GM12878 (cell line): ENCODE measurements at regions not wholly inside any gene's neighbourhood (a gene's known extent, or its start where the extent isn't known, plus 50 kb on each side); places are given as distances from the start of the nearest gene placed in this dataset.

Experiments used
- ATAC-seq: fragments of 200-7000 bp; cut with Tn5 transposase; 3 replicates; pipeline ENCODE4 v1.9.1; 2020; ENCODE audit warnings: mild to moderate bottlenecking, moderate library complexity
- BruUV-seq: library from RNA; stranded (reverse); fragments of 400-500 nt; replicated peaks from 2 replicates; lab custom pipeline; 2021; lab: Mats Ljungman, UMichigan
- CTCF ChIA-PET: fragments of 300-600 bp; sonication (Branson Sonifier 250); formaldehyde crosslinking; extraction: SDS; loops from one replicate; lab custom pipeline; 2021; ENCODE audit warnings: inconsistent platforms; lab: Yijun Ruan, JAX
- POLR2A ChIA-PET: fragments of 350-600 bp; formaldehyde crosslinking; extraction: SDS; loops from one replicate; lab custom pipeline; 2021; ENCODE audit warnings: inconsistent platforms; lab: Charles Lee
- RAD21 ChIA-PET: fragments of 300-600 bp; sonication (Branson Sonifier 250); formaldehyde crosslinking; loops from one replicate; lab custom pipeline; 2023; ENCODE audit warnings: antibody characterized with exemption; ENCODE audit not compliant: unreplicated experiment; lab: Charles Lee
- SMC1A ChIA-PET: fragments of 300-600 bp; sonication (Branson Sonifier 250); formaldehyde crosslinking; loops from one replicate; lab custom pipeline; 2023; ENCODE audit not compliant: unreplicated experiment, uncharacterized antibody; lab: Charles Lee
- DNase-seq: peaks from one replicate; pipeline ENCODE4 v3.0.0-alpha.2; 2011; ENCODE audit warnings: low read depth, low spot score
- FAIRE-seq: peaks from 3 replicates; lab custom pipeline; 2011; peaks lifted over from hg19 to GRCh38; lab: Jason Lieb, UNC
- H2AFZ ChIP-seq: 2 replicates; pipeline ENCODE4 v1.6.0; 2011; ENCODE audit warnings: low read depth, low read length, control low read depth; ENCODE audit not compliant: control insufficient read depth
- H3K27ac ChIP-seq: 2 replicates; pipeline ENCODE4 v1.5.1; 2011; ENCODE audit warnings: control low read depth; ENCODE audit not compliant: control insufficient read depth, insufficient read depth
- H3K27me3 ChIP-seq, 2 experiments: replicated peaks in 1 of 2; 2 replicates each; pipeline versions ENCODE4 v1.6.0 to v1.6.1; 2011; ENCODE audit warnings: low read length in 1 of 2; ENCODE audit not compliant: control insufficient read depth in 2 of 2, insufficient read depth in 2 of 2
- H3K36me3 ChIP-seq, 2 experiments: 2 replicates each; pipeline ENCODE4 v1.5.1; 2011; ENCODE audit warnings: low read length in 1 of 2; ENCODE audit not compliant: control insufficient read depth in 2 of 2, insufficient read depth in 2 of 2
- H3K4me1 ChIP-seq: 2 replicates; pipeline ENCODE4 v1.6.1; 2011; ENCODE audit warnings: mild to moderate bottlenecking, low read length, moderate library complexity, mixed read lengths; ENCODE audit not compliant: control insufficient read depth, insufficient read depth
- H3K4me2 ChIP-seq: 2 replicates; pipeline ENCODE4 v1.6.0; 2011; ENCODE audit warnings: control low read depth; ENCODE audit not compliant: control insufficient read depth, insufficient read depth
- H3K4me3 ChIP-seq: fragments of 200-600 bp; sonication (generic); 2 replicates; pipeline ENCODE4 v1.5.1; 2016
- H3K79me2 ChIP-seq: 2 replicates; pipeline ENCODE4 v1.6.0; 2011; ENCODE audit warnings: low read length; ENCODE audit not compliant: control insufficient read depth, insufficient read depth
- H3K9ac ChIP-seq: 2 replicates; pipeline ENCODE4 v1.8.0; 2011; ENCODE audit warnings: low read length, control low read depth, mixed read lengths; ENCODE audit not compliant: control insufficient read depth, insufficient read depth
- H3K9me3 ChIP-seq: replicated peaks from 3 replicates; pipeline ENCODE4 v1.5.1; 2011; ENCODE audit warnings: mild to moderate bottlenecking, low read length; ENCODE audit not compliant: control insufficient read depth, insufficient read depth
- H4K20me1 ChIP-seq: 2 replicates; pipeline ENCODE4 v1.6.0; 2011; ENCODE audit not compliant: control insufficient read depth, insufficient read depth
- JUNB ChIP-seq: IDR thresholded peaks from 2 replicates; pipeline ENCODE4 v1.6.1; 2016; ENCODE audit warnings: antibody characterized with exemption, mild to moderate bottlenecking
- POLR2A ChIP-seq: IDR thresholded peaks from 2 replicates; pipeline ENCODE4 v1.6.1; 2011; ENCODE audit warnings: low read depth, mild to moderate bottlenecking, low read length
- RFX5 ChIP-seq: IDR thresholded peaks from 2 replicates; pipeline ENCODE4 v1.6.1; 2011; ENCODE audit warnings: low read depth, low read length, improper control_type of control experiment
- RUNX3 ChIP-seq: IDR thresholded peaks from 2 replicates; pipeline ENCODE4 v1.6.1; 2012; ENCODE audit warnings: low read length, inconsistent platforms
- TCF12 ChIP-seq: IDR thresholded peaks from 2 replicates; pipeline ENCODE4 v1.6.1; 2011; ENCODE audit warnings: low read depth, mild to moderate bottlenecking, low read length
- WGBS: methylation state at CpG from one replicate; pipeline ENCODE4 v1.1.6; 2016; ENCODE audit warnings: low lambda C conversion rate; ENCODE audit not compliant: insufficient replicate concordance, insufficient coverage; ENCODE audit errors: missing lambda C conversion rate; 5-methylcytosine and 5-hydroxymethylcytosine counted together
- in situ Hi-C: fragments of 300-500 bp; cut with MboI; formaldehyde crosslinking; loops from 9 replicates; pipeline ENCODE4 v1.14.3; 2018; ENCODE audit warnings: mixed read lengths
- intact Hi-C: fragments of 100-400 bp; cut with micrococcal nuclease; formaldehyde crosslinking; loops from one replicate; pipeline ENCODE4 v1.14.2; 2022; ENCODE audit not compliant: unreplicated experiment

DNA sequence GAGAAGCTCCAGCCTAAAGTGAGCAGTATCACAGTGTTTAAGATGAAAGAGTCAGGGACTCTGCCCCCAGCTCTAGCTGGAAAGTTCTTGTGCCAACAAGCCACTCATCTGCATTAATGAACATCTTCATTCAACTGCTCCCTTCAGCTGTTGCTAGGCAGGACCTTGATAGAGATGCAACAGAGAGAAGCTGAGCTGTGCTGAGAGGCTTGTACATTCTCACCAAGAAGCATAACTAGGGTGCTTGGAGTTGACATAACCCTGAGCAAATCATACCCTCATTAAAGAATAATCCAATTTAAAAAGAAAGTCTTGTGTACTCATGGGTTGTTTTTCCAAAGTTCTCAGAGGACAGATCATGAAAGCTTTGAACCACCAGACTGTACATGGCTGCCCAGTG, 63.2 kb downstream of the ATXN3L start:
- H2AFZ ChIP-seq = peak overlapping the region; percentile 13
- H3K4me1 ChIP-seq = peaks cover 58% of the 10 kb centered on the region
- H3K79me2 ChIP-seq = no peaks in the 10 kb centered on the region
- FAIRE-seq = no peak
- no peak for TF ChIP-seq TCF12
- 0 out of 2 replicates have a peak, but pooled peaks have one; percentile 5 for TF ChIP-seq JUNB
- peak; percentile 89 for TF ChIP-seq RFX5
- ChIA-PET SMC1A (interaction anchor here (0.5 to 7.7 kb wide), 36 partner anchors 9 to 389 kb away, joined by 3 to 153 read pairs (median 5); no protein-coding TSS in a partner anchor), RAD21 (interaction anchor here (0.6 to 7.4 kb wide), 35 partner anchors 8 to 486 kb away, joined by 3 to 242 read pairs (median 5); partner anchors contain the start of gene TMSB4X), POLR2A (interaction anchor here (0.5 to 5.6 kb wide), 8 partner anchors 48 to 478 kb away, joined by 3 to 49 read pairs (median 4); partner anchors contain the start of genes OFD1 and TRAPPC2), CTCF (interaction anchor here (0.6 to 6.5 kb wide), 15 partner anchors 7 to 776 kb away, joined by 3 to 143 read pairs (median 6); no protein-coding TSS in a partner anchor)
- DNase-seq = peak; percentile 40
- intact Hi-C loops (loop anchor here (2.0 to 10.0 kb wide), 5 partner anchors 126 to 442 kb away; partner anchors contain the start of gene TCEANC), in situ Hi-C loops (loop anchor here (5.0 to 10.0 kb wide), 3 partner anchors 164 to 304 kb away; no protein-coding TSS in a partner anchor)
- peak overlapping the region; percentile 68 for H3K9ac ChIP-seq
- BruUV-seq = no TSS peak
- H3K36me3 ChIP-seq = no peaks in the 10 kb centered on the region
- H3K9me3 ChIP-seq = peaks cover 20% of the 10 kb centered on the region
- no peaks in the 10 kb centered on the region for H4K20me1 ChIP-seq
- ATAC-seq = peak; percentile 51
- H3K27ac ChIP-seq = peak overlapping the region; percentile 92
- H3K4me3 ChIP-seq = peak overlapping the region; percentile 50; the same call in 1 of the 2 replicates
- H3K27me3 ChIP-seq = no peaks in the 10 kb centered on the region
- H3K4me2 ChIP-seq = peak overlapping the region; percentile 56; the same call in 1 of the 2 replicates

GRCh38 chrX:13254870-13255269, 65.0 kb downstream of the ATXN3L start:
- H3K4me2 ChIP-seq = 0 out of 2 replicates have a peak overlapping the region, but pooled peaks have one; percentile 1
- 100% methylated on average over 3 of the region's 3 CpGs for WGBS
- no peaks in the 10 kb centered on the region for H4K20me1 ChIP-seq
- TF ChIP-seq POLR2A (no peak), RUNX3 (peak; percentile 58)
- SMC1A ChIA-PET = interaction anchor here (0.8 to 7.7 kb wide), 48 partner anchors 8 to 440 kb away, joined by 3 to 153 read pairs (median 5); no protein-coding TSS in a partner anchor
- no TSS peak for BruUV-seq
- H3K9me3 ChIP-seq = peaks cover 18% of the 10 kb centered on the region
- FAIRE-seq (no peak), ATAC-seq (no peak), DNase-seq (no peak)
- POLR2A ChIA-PET = interaction anchor here (0.5 to 5.6 kb wide), 16 partner anchors 9 to 308 kb away, joined by 3 to 49 read pairs (median 4); no protein-coding TSS in a partner anchor
- H3K79me2 ChIP-seq = no peaks in the 10 kb centered on the region
- no peak overlapping the region; the same call in 1 of the 2 replicates for H2AFZ ChIP-seq
- RAD21 ChIA-PET = interaction anchor here (0.7 to 7.4 kb wide), 33 partner anchors 9 to 391 kb away, joined by 3 to 242 read pairs (median 4); no protein-coding TSS in a partner anchor
- no peaks in the 10 kb centered on the region for H3K36me3 ChIP-seq
- peaks cover 58% of the 10 kb centered on the region for H3K4me1 ChIP-seq
- H3K27me3 ChIP-seq = no peaks in the 10 kb centered on the region
- in situ Hi-C loops = loop anchor here (5.0 to 10.0 kb wide), 3 partner anchors 163 to 303 kb away; no protein-coding TSS in a partner anchor
- peak overlapping the region; percentile 59 for H3K9ac ChIP-seq
- intact Hi-C loops = loop anchor here (1.0 to 10.0 kb wide), 4 partner anchors 127 to 440 kb away; partner anchors contain the start of gene TCEANC
- H3K27ac ChIP-seq = peak overlapping the region; percentile 92
- CTCF ChIA-PET = interaction anchor here (0.6 to 6.5 kb wide), 29 partner anchors 9 to 554 kb away, joined by 3 to 143 read pairs (median 4); no protein-coding TSS in a partner anchor
- H3K4me3 ChIP-seq = no peak overlapping the region
